Colonic mucosa (tissue), 4 donors: ENCODE measurements at regions not wholly inside any gene's neighbourhood (a gene's known extent, or its start where the extent isn't known, plus 50 kb on each side); places are given as distances from the start of the nearest gene placed in this dataset.

ENCODE experiments used
- DNase-seq: peaks from one replicate; pipeline ENCODE4 v3.0.0-alpha.2; 2020
- H3K27ac ChIP-seq: fragments of 200-600 bp; one replicate; pipeline ENCODE4 v1.8.0; 2021
- H3K27me3 ChIP-seq: fragments of 200-600 bp; one replicate; pipeline ENCODE4 v1.8.0; 2021
- H3K36me3 ChIP-seq: fragments of 200-600 bp; one replicate; pipeline ENCODE4 v1.8.0; 2021
- H3K4me1 ChIP-seq: fragments of 200-600 bp; one replicate; pipeline ENCODE4 v1.8.0; 2021; ENCODE audit warnings: mild to moderate bottlenecking
- H3K4me3 ChIP-seq: fragments of 200-600 bp; one replicate; pipeline ENCODE4 v1.8.0; 2021
- H3K9ac ChIP-seq, 2 donors: one replicate each; pipeline ENCODE4 v1.7.0; 2013; ENCODE audit warnings: control low read depth in 2 of 2, low read depth in 2 of 2, low read length in 2 of 2
- H3K9me3 ChIP-seq: fragments of 200-600 bp; one replicate; pipeline ENCODE4 v1.8.0; 2021
- intact Hi-C: fragments of 100-400 bp; cut with DNase I; formaldehyde crosslinking; loops from one replicate; pipeline ENCODE4 v1.14.1; 2022
- TF ChIP-seq, protein P1 (sequence below): fragments of 200-600 bp; IDR thresholded peaks from one replicate; pipeline ENCODE4 v1.8.0; 2022; ENCODE audit warnings: antibody characterized with exemption, mild to moderate bottlenecking
- donor health status: healthy.
- donor health status: DM: no; HTN: no; CAD: no.
- donor health status: DM: no; HTN: no; CAD: no.

DNA sequence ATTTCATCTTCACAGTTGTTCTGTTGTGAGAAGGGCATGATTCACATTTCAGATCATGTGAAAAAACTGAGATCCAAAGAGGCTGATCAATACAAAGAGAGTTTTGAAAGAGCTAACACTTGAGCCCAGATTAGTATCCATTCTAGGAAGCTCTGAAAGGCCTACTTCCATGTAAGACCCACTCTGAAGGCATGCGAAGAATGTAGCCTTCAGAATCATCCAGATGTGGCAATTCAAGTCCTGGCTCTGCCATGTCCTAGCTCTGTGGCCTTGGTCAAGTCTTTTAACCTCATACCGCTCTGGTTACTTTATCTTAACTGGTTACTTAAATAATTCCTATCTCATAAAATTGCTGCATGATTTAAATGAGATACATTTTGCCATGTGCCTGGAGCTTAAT lies 111.1 kb downstream of the FZD1 start:
- H3K4me1 ChIP-seq = no peaks in the 10 kb centered on the region
- H3K36me3 ChIP-seq = no peaks in the 10 kb centered on the region
- TF ChIP-seq, protein P1, sequence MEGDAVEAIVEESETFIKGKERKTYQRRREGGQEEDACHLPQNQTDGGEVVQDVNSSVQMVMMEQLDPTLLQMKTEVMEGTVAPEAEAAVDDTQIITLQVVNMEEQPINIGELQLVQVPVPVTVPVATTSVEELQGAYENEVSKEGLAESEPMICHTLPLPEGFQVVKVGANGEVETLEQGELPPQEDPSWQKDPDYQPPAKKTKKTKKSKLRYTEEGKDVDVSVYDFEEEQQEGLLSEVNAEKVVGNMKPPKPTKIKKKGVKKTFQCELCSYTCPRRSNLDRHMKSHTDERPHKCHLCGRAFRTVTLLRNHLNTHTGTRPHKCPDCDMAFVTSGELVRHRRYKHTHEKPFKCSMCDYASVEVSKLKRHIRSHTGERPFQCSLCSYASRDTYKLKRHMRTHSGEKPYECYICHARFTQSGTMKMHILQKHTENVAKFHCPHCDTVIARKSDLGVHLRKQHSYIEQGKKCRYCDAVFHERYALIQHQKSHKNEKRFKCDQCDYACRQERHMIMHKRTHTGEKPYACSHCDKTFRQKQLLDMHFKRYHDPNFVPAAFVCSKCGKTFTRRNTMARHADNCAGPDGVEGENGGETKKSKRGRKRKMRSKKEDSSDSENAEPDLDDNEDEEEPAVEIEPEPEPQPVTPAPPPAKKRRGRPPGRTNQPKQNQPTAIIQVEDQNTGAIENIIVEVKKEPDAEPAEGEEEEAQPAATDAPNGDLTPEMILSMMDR = no peak
- H3K9me3 ChIP-seq = no peaks in the 10 kb centered on the region
- no peak for DNase-seq
- intact Hi-C loops = no loop called here
- no peaks in the 10 kb centered on the region for H3K27me3 ChIP-seq
- H3K4me3 ChIP-seq = no peak overlapping the region
- no peak overlapping the region for H3K27ac ChIP-seq
- H3K9ac ChIP-seq = no peak overlapping the region

- no peaks in the 10 kb centered on the region for H3K9me3 ChIP-seq
- TF ChIP-seq, protein P1 = no peak
- H3K9ac ChIP-seq = no peak overlapping the region
- H3K4me1 ChIP-seq = no peaks in the 10 kb centered on the region
- H3K27ac ChIP-seq = no peak overlapping the region
- no peaks in the 10 kb centered on the region for H3K36me3 ChIP-seq
- intact Hi-C loops = no loop called here
- no peak overlapping the region for H3K4me3 ChIP-seq
- no peak for DNase-seq
- no peaks in the 10 kb centered on the region for H3K27me3 ChIP-seq
Measured at GRCh38 chr7:91378131-91378530, 113.9 kb downstream of the FZD1 start.

- Histone ChIP-seq H3K4me3 (no peak overlapping the region), H3K27ac (no peak overlapping the region), H3K36me3 (no peaks in the 10 kb centered on the region), H3K4me1 (no peaks in the 10 kb centered on the region), H3K9me3 (no peaks in the 10 kb centered on the region), H3K27me3 (no peaks in the 10 kb centered on the region), H3K9ac (no peak overlapping the region)
- intact Hi-C loops = no loop called here
- no peak for DNase-seq
- TF ChIP-seq, protein P1 = no peak
Measured at GRCh38 chr7:91379236-91379635, 115.0 kb downstream of the FZD1 start.

- DNase-seq = no peak
- TF ChIP-seq, protein P1 = no peak
- no peaks in the 10 kb centered on the region for H3K9me3 ChIP-seq
- intact Hi-C loops = no loop called here
- no peaks in the 10 kb centered on the region for H3K36me3 ChIP-seq
- H3K9ac ChIP-seq = no peak overlapping the region
- H3K27ac ChIP-seq = no peak overlapping the region
- no peaks in the 10 kb centered on the region for H3K27me3 ChIP-seq
- no peaks in the 10 kb centered on the region for H3K4me1 ChIP-seq
- no peak overlapping the region for H3K4me3 ChIP-seq
Measured at GRCh38 chr7:91379991-91380390, 115.8 kb downstream of the FZD1 start.

DNA sequence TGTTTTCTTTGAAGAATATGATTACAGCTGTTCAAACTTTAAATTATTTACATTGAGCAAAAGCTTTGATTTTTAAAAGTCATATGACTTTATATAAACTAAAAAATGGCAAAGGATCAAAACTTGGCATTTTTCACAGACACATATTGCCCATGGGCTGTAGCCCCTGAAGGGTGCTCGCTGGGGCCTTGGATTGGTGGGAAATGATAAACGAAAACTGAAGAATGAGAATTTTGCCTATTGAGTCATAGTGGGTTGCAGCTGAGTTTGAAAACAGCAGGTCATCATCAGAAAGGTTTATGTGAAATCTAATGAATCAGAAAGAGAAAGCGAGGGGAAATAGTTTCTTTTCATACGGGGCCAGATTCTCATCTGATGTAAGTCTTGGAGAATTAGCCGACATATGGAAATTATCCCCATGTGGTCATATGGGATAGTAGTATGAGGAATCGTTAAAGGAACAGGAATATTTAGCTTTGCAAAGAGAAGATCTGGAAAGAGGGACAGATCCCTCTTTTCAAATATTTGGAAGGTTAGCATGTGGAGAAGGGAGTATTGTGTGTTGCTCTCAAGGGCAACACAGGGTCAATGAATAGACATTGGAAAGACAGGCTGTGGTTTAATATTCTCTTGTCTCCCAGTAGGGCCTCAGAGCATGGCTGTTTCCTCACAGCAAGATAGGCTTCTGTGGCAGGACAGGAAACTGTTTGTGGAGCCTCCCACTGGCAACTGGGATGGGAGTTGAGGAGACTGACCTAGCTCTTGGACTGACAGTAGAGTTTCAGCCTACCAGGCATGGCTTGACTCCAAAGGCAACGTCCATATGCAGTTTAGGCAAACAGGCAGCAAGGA lies 119.0 kb downstream of the FZD1 start:
- no peaks in the 10 kb centered on the region for H3K36me3 ChIP-seq
- intact Hi-C loops = no loop called here
- H3K27me3 ChIP-seq = no peaks in the 10 kb centered on the region
- no peak overlapping the region for H3K4me3 ChIP-seq
- no peak overlapping the region for H3K27ac ChIP-seq
- TF ChIP-seq, protein P1 = no peak
- no peak overlapping the region for H3K9ac ChIP-seq
- no peak for DNase-seq
- no peaks in the 10 kb centered on the region for H3K9me3 ChIP-seq
- H3K4me1 ChIP-seq = no peaks in the 10 kb centered on the region
